ENCODE measurements at regions not wholly inside any gene's neighbourhood (a gene's known extent, or its start where the extent isn't known, plus 50 kb on each side); places are given as distances from the start of the nearest gene placed in this dataset.

DNA sequence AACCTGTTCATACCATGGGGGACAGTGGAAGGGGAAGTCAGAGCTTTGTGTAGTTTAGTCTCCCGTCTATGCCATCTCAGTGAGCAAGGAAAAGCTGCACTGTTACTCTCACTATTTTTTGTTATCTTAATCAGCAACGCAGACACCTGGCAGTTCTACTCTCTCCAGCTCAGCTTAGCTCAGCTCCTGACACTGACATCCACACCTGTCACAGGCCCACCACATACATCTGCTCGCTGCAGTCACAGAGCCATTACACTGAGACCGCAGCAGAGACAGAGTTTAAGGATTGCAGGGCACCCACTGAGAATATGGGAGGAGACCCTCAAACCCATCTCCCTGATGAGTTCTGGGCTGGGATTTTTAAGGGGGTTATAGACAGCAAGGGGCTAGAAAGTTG, 257.3 kb upstream of the AKR1E2 start:
- TF ChIP-seq, protein P1, sequence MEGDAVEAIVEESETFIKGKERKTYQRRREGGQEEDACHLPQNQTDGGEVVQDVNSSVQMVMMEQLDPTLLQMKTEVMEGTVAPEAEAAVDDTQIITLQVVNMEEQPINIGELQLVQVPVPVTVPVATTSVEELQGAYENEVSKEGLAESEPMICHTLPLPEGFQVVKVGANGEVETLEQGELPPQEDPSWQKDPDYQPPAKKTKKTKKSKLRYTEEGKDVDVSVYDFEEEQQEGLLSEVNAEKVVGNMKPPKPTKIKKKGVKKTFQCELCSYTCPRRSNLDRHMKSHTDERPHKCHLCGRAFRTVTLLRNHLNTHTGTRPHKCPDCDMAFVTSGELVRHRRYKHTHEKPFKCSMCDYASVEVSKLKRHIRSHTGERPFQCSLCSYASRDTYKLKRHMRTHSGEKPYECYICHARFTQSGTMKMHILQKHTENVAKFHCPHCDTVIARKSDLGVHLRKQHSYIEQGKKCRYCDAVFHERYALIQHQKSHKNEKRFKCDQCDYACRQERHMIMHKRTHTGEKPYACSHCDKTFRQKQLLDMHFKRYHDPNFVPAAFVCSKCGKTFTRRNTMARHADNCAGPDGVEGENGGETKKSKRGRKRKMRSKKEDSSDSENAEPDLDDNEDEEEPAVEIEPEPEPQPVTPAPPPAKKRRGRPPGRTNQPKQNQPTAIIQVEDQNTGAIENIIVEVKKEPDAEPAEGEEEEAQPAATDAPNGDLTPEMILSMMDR (optimal IDR thresholded peaks at IDR 0.05 in 1 of 3, IDR thresholded peaks at IDR 0.05 in 1 of 3, conservative IDR thresholded peaks at IDR 0.05 in 1 of 3; ENCODE audit: extremely low read depth in 1 of 3, insufficient read depth in 2 of 3, low read length in 3 of 3): no peak
- no peak for TF ChIP-seq EZH2 (IDR thresholded peaks at IDR 0.05; ENCODE audit: low read length)

All from keratinocyte (primary cell).